IMR-90 (cell line): ENCODE measurements at regions not wholly inside any gene's neighbourhood (a gene's known extent, or its start where the extent isn't known, plus 50 kb on each side); places are given as distances from the start of the nearest gene placed in this dataset.

Source experiments
- CEBPB ChIP-seq: IDR thresholded peaks from 2 replicates; pipeline ENCODE4 v1.6.1; 2012; ENCODE audit warnings: low read depth, low read length, improper control_type of control experiment
- CHD1 ChIP-seq: IDR thresholded peaks from 2 replicates; pipeline ENCODE4 v1.6.1; 2012; ENCODE audit warnings: low read depth, low read length, improper control_type of control experiment
- FOS ChIP-seq: fragments of 150-350 bp; IDR thresholded peaks from 2 replicates; pipeline ENCODE4 v1.6.1; 2016; ENCODE audit warnings: low read depth, low read length
- MAZ ChIP-seq: IDR thresholded peaks from 2 replicates; pipeline ENCODE4 v1.6.1; 2012; ENCODE audit warnings: low read depth, mild to moderate bottlenecking, low read length, improper control_type of control experiment, moderate library complexity, borderline replicate concordance
- NFE2L2 ChIP-seq: fragments of 150-350 bp; IDR thresholded peaks from 2 replicates; pipeline ENCODE4 v1.6.1; 2016; ENCODE audit warnings: low read depth, mild to moderate bottlenecking, low read length
- POLR2A ChIP-seq: IDR thresholded peaks from 2 replicates; pipeline ENCODE4 v1.6.1; 2012; ENCODE audit warnings: mild to moderate bottlenecking, low read depth, low read length
- RCOR1 ChIP-seq: IDR thresholded peaks from 2 replicates; pipeline ENCODE4 v1.6.1; 2012; ENCODE audit warnings: mild to moderate bottlenecking, low read length, improper control_type of control experiment; ENCODE audit not compliant: insufficient replicate concordance
- RFX5 ChIP-seq: IDR thresholded peaks from 2 replicates; pipeline ENCODE4 v1.8.0; 2012; ENCODE audit warnings: low read depth, mild to moderate bottlenecking, low read length, moderate library complexity
- SMC3 ChIP-seq: fragments of 150-350 bp; IDR thresholded peaks from 2 replicates; pipeline ENCODE4 v1.6.1; 2016; ENCODE audit warnings: low read depth, mild to moderate bottlenecking, antibody characterized with exemption, low read length, moderate library complexity
- TF ChIP-seq, protein P1 (sequence below): conservative IDR thresholded peaks from 2 replicates; pipeline ENCODE4 v1.5.1; 2012; ENCODE audit warnings: mild to moderate bottlenecking, low read depth, low read length, improper control_type of control experiment
- TF ChIP-seq, protein P2 (sequence below): fragments of 150-350 bp; IDR thresholded peaks from 2 replicates; pipeline ENCODE4 v1.6.1; 2016; ENCODE audit warnings: low read depth, mild to moderate bottlenecking, low read length, moderate library complexity, borderline replicate concordance

- TF ChIP-seq SMC3 (no peak), RCOR1 (no peak), CEBPB (no peak), CHD1 (no peak), POLR2A (no peak), FOS (no peak), MAZ (no peak), NFE2L2 (no peak), RFX5 (no peak)
- TF ChIP-seq, protein P1, sequence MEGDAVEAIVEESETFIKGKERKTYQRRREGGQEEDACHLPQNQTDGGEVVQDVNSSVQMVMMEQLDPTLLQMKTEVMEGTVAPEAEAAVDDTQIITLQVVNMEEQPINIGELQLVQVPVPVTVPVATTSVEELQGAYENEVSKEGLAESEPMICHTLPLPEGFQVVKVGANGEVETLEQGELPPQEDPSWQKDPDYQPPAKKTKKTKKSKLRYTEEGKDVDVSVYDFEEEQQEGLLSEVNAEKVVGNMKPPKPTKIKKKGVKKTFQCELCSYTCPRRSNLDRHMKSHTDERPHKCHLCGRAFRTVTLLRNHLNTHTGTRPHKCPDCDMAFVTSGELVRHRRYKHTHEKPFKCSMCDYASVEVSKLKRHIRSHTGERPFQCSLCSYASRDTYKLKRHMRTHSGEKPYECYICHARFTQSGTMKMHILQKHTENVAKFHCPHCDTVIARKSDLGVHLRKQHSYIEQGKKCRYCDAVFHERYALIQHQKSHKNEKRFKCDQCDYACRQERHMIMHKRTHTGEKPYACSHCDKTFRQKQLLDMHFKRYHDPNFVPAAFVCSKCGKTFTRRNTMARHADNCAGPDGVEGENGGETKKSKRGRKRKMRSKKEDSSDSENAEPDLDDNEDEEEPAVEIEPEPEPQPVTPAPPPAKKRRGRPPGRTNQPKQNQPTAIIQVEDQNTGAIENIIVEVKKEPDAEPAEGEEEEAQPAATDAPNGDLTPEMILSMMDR: no peak
- TF ChIP-seq, protein P2, sequence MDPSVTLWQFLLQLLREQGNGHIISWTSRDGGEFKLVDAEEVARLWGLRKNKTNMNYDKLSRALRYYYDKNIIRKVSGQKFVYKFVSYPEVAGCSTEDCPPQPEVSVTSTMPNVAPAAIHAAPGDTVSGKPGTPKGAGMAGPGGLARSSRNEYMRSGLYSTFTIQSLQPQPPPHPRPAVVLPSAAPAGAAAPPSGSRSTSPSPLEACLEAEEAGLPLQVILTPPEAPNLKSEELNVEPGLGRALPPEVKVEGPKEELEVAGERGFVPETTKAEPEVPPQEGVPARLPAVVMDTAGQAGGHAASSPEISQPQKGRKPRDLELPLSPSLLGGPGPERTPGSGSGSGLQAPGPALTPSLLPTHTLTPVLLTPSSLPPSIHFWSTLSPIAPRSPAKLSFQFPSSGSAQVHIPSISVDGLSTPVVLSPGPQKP: no peak
Observed at GRCh38 chr20:40932436-40932835, 96.2 kb upstream of the TOP1 start.
